ENCODE measurements at regions not wholly inside any gene's neighbourhood (a gene's known extent, or its start where the extent isn't known, plus 50 kb on each side); places are given as distances from the start of the nearest gene placed in this dataset.
A peak's percentile ranks its signal among the peaks of the same experiment; 100 is the strongest.

DNA sequence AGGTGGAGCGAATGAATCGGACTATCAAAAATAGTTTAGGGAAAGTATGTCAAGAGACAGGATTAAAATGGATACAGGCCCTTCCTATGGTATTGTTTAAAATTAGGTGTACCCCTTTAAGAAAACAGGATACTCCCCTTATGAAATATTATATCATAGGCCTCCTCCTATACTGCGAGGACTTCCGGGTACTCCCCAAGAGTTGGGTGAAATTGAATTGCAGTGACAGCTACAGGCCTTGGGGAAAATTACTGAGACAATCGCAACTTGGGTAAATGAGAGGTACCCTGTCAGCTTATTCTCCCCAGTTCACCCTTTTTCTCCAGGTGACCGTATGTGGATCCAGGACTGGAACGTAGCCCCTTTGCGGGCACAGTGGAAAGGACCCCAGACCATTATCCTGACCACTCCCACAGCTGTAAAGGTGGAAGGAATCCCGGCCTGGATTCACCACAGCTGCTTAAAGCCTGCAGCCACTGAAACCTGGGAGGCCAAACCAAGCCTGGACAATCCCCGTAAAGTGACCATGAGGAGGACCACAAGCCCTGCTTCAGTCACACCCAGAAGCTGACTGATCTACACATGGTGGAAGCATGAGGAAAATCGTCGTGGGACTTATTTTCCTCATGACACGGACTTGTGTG, 1138.1 kb downstream of the ARAP2 start:
- DNase-seq = no peak

DNA sequence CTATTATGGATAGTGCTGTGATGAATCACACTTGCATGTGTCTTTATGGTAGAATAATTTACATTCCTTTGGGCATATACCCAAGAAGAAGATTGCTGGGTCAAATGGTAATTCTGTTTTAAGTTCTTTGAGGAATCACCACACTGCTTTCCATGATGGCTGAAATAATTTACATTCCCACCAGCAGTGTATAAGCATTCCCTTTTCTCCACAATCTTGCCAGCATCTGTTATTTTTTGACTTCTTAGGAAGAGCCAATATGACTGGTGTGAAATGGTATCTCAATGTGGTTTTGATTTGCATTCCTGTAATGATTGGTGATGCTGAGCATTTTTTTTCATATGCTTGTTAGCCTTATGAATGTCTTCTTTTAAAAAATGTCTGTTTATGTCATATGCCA, 1120.2 kb downstream of the ARAP2 start:
- no peak for DNase-seq

DNA sequence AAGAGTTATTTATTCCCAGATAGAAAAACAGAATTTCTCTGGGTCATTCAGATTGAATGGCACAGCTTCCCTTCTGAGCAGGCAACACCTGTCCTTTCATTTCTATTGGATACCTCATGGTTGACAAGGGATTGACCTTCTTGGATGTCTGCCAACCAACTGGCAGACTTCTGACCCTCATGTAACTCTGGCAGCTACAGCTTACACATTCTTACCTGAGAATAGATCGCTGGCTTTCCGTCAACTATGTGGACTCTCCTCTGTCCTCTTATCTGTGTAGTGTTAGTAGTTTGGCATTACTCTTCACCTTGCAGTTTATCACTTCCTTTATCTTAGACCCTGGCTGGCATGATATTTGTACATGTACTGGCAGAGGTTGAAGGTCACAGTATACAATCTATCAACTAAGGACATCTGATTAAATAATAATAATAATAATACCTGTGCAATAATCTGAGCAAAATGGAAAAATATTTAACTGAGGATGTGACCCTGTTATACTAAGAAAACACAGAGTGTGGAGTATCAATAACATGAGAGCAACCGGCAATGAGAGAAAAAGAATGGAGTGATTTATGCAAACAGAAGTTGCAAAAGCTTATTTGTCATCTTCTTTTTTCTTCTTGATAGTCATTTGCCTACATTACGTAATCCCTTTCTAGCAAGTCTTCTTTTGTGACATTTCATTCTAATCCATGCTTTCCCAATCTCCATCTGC, 1118.2 kb downstream of the ARAP2 start:
- no peak for DNase-seq

DNA sequence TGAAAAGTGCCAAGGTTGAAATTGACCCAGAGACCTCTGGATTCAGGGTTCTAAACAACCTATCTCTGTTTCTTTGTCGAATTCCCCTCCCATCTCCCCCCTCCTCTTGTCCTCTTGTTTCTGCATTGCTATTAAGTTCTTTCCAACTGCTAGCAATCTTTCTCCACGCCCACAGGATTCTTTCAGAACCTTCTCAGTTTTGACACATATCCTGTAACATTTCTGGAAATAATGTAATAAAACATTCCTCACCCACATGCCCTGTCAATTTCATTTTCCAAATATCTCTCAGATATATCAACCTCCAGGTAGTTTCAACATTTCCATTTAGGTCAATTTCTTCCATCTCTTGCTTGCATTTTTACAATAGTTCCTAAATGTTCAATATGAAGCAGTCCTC, 1105.9 kb downstream of the ARAP2 start:
- no peak for DNase-seq

DNA sequence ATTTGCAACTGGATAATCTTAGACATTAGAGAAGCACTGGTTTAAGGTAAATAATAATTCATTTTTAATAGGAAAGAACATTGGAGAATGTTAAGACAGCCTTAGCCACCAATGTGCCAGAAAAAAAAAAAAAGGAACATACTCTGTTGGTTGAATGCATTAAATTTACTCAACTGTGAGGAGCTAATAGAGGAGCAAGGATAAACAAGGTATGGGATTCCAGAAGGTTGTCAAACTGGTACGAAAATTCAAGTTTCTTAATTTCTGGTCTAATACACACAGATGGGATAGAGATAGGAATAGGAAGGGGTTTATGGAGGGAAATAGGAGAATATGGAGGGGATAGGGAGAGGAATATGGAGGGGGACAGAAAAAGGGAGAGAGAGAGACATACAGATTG, 1096.6 kb downstream of the ARAP2 start:
- no peak for DNase-seq

DNA sequence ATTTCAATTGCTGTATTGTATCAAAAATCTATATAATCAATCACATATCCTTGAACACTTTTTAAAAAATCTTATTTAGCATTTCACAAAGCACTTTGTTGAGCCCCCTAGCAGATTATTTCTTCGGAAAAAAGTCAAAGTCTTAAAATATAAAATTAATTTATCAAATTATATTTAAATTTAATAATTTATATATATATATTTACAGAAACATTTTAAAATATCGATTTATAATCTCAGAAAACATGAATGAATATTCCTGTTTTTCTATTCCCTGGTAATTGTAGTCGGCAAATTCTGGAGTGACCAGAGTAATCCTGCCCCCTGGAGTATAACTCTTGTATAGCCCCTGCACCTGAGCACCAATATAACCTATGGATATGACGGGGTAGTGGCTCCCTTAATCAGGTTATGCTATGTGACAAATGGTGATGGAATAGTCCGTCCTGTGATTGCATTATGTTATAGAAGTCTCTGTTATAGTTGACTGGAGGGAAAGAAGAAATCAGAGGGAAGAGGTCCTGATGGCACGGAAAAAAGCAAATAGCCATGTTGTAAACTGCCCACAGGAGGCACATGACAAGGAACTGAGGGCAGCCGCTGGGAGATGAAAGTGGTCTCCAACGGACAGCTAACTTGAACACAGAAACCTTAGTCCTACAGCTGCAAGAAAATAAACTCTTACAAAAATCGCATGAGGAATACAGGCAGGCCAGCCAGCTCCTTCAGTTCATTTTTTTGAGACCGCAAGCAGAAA, 1092.3 kb downstream of the ARAP2 start:
- DNase-seq = peak; percentile 17

DNA sequence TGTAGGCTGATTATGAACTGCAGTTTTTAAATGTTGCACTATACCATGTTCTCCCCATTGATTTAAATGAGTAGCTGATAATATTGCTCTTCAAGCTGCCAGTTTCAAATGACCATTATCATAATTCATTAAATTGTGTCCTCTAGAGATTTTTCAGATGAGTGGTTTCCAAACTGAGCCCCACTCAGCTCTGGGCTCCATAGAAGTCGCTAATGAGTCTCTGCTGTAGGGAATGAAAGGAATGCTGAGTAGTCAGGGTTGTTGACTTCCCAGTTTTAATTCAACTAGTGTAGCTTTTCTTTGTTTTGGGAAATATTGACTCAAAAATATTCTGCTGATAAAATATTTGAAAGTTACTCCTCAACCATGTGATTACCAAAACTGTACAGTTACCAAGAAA, 1081.1 kb downstream of the ARAP2 start:
- DNase-seq = no peak

DNA sequence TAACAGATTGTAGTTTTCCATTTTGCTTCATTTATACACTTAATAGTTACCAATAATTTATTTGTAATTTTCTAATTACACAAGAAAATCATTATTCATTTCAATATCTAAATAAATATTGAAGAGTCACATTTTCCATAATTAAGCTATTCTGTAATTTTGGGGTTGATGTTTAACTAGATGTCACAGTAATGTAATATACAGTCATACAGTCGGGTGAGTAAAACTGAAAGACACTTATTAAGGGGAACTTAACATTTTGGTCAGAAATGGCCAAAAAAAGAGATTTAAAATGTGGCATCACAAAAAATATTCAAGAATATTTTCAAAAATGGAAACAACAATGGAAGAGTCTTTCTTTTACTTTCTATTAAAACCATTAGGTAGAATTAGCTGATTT, 1080.3 kb downstream of the ARAP2 start:
- DNase-seq = no peak

DNA sequence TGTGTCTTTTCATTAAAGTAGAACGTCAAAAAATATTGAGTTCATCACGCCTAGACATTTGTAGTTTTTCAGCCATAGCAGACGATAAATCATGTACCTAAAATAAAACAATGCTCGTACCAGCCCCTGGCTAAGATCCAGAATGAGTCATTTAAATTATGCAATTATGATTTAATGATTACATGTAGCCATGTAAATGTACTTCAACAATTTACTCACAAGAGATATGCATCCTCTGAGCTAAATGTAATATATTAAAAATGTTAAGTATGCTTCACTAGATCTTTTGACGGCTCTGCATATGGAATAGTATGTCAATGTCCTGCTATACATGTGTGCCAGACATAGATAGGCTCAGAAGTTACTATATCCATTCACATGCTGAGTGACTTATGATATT, 1077.8 kb downstream of the ARAP2 start:
- no peak for DNase-seq

DNA sequence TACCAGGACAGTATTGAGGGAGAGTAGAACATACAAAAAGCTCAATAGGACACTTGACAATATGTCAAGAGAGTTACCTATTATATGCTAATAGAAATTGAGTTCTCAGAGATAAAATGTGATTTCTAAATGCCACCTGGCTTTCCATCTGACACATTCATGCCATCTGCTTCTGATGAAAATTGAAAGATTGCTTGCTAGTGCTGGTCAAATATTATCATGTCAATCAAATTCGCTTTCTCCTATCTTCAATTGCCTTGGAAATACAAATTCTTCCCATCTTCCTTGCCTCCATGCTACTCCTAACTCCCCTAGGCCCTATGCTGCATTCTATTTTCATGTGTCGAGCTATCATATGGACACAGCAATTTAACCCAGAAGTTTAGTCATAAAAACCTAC, 1076.9 kb downstream of the ARAP2 start:
- no peak for DNase-seq

DNA sequence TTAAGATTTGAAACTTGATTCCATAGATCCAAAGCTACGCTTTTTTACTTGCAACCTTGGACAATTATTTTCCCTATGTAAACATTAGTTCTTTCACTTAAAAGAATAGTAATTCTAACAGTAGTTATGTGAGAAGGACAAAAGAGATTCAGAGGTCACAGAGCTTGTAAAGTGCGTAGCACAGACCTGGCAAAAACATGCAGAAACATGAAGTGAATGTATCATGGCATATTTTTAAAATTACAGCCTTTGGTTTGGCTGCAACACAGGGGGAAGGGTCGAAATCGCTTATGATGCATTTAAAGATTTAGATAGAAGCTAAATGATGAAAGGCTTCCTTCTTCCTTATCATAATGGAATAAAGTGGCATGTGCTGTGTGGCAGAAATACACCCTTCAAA, 1068.8 kb downstream of the ARAP2 start:
- DNase-seq = no peak

DNA sequence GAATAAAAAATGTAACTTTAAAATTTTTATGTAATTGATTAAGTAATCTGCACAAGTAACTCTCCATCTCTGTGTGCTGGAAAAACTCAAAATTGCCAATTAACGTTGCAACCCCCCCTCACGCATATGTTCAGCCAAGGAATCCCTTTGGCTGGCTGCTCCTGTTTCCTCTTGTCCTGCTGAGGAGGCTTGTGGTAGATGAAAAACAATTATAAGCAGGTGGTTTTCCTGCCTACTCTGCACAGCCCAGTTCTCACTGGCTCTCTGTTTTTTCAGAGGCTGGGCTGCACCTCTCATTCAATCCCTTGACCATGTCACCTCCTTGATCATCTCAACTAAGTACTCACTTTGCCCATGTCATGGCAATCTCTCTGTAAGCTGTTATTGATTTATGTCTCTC, 1068.4 kb downstream of the ARAP2 start:
- DNase-seq = no peak

DNA sequence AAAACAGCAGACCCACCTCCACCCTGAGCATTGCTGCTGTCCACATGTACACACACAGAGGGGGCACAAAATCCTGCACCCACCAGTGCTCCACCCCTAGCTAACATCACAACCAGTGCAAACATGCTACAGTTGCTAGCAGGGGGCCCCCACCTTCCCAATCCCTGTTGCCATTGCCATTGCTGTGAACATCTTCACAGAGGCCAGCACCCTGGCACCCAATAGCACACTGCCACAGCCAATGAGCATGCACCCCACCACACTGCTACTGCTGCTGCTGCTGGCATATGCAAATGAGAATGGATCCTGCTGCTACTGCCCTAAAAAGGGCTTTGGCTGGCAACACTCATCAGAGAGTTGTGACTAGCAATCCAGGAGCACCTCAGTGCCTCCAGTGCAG, 1061.9 kb downstream of the ARAP2 start:
- no peak for DNase-seq

DNA sequence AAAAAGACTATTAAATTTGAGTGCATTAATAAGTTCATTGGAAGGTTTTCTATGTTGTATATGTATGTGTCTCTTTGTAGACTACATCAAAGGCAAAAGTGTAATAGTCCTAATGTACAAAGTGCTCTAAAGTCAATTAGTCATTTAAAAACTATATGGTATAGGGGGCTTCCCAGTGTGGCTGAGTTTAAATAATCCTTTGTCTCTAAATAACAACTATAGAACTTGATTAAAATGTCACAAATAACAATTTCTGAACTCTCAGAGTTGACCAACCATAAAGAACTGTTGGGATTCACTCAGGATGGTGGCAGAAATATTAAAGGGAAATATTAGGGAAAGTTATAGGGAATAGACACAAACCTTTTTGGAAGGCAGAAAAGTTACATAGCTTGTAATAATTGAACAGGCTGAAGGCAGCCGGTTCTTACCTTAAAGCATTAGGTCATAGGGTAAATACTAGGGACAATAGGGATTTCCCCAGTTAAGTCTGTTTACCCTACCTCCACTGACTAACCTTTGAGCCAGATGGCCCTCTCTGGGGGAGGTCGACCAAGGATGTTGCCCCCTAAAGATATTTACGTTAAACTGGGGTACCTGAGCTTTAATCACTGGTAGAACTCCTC, 1054.2 kb downstream of the ARAP2 start:
- no peak for DNase-seq

DNA sequence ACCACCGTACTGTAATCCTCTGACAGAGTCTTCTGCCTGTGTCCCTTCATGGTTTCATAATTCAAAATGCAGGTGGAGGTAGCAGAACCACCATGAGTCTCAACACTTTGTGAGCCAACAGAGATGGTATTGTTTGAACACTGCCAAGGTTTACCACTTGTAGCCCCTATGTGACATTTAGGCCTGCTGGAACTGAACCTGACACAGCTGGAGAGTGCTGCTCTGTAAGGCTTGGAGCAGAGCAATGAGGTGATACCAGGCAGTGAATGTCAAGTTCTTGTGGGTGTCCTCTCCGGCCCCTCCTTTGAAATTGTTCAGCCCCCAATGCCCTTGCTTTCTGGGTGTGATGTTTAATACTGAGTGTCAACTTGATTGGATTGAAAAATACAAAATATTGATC, 1042.9 kb downstream of the ARAP2 start:
- DNase-seq = no peak

DNA sequence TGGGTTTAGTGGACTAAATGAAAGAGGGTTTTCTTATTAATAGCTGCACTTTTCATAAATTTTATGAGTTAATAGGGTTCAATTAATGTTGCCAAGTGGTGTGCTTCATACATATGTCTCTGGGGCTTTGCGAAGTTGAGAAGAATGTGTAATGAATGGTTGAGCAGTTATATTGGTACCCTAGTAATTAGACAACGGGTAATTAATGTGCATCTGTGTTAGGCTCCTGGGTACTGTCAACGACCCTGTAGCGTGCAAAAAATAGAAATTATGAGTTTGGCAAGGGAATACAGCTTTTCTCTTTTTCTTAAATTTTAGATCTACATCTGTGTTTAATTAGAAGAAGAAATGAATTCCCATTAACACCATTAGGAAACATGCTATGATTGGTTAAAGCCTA, 1027.7 kb downstream of the ARAP2 start:
- no peak for DNase-seq

DNA sequence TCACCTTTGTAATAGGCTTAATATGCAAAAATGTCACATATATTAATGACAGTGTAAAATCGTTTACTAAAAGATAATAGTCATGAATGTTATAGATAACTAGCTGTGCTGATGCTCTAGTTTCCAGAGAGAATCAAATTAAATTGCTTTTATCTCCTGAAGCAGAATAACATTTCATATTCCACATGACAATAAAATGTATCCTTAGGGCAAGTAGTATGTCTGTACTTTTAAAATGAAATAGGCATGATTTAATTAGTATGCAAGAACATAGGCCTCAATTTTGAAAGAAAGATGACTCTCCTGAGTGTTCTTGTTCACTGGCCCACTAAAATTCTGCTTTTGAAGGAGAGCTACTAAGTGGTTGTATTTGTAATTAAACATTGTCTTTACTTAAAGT, 1027.0 kb downstream of the ARAP2 start:
- DNase-seq = no peak

DNA sequence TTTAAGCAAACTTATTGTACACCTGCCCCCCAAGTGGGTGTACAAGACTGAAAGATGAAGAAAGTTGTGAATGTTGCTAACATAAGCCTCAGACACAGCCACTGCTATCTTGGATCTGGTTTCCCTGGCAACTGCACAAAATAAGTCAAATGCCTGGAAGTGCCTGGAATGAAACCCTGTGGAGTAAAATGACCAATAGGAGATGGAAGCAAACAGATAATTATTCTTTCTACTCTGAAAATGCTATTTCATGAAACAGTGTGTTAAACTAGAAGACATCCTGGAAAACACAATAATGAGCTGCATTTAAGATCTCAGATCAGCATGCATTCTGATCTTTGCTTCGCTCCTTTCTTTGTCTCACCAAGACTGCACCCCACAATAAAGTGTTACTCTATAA, 1016.0 kb downstream of the ARAP2 start:
- no peak for DNase-seq

DNA sequence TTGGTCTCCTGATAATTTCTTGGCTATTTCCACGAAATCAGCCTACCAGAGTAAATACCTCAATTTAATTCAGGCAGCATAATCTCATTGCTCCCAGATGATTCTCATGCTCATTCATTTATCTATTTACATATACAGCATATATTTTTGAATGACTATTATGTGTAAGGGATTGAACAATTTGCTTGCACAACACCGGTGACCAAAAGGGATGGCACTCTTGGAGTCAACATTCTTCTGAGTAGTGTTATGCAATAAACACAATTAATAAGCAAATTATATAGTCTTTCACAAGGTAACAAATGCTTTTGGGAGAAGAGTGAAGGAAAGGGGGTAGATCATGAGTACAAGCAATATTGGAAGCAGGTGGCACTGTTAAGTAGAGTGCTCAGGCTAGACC, 1015.3 kb downstream of the ARAP2 start:
- no peak for DNase-seq

DNA sequence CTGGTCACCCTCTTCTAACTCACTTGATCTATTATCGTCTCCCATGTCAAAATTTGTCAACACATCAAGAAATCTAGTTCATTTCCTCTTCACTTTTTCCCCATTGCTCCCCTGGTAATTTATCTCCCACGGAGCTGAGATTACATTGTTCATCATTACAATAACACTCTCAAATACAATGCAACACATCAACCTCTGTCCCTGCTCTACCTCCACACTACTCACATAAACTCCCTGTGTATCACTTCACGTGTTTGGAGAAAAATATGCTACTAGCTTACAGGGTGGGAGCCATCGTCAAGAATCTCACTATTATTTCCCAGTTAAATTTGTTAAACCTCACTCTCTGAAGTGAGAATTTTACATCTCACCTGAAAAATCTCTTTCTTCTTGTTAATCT, 1006.4 kb downstream of the ARAP2 start:
- DNase-seq = no peak

DNA sequence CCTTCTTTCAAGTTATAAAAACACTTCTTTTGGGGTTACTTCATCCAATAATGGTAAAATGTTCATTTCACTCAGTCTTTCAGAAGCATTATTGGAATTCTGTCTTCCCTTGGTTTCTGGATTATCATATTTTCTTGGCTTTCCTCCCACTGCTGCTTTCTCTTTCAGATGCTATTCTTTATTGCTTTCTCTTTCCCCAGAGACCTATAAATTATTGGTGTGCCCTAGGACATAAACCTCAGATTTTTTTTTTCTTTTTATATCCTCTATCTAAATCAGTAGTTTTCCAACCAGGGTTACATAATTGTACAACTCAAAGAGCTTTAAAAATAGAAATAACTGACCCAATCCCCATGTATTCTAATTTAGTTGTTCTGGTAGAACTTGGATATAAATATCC, 1005.5 kb downstream of the ARAP2 start:
- no peak for DNase-seq

DNA sequence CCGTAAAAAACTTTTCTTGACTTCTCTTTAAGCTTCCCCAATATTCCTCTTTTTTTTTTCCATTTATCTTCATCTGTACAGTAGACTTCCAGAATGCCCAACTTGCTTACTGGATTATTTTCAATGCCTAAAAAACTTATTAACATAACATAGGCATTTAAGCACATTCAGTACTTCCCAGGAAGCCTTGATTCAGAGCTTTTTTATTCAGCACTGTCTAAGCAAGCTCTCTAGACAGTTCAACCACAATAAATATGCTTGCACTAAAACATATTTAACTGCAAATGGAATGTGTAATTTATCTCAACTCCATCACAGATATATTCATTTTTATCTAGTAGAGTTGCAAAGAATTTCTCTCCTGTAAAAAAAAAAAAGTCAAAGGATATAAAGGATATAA, 997.8 kb downstream of the ARAP2 start:
- no peak for DNase-seq

DNA sequence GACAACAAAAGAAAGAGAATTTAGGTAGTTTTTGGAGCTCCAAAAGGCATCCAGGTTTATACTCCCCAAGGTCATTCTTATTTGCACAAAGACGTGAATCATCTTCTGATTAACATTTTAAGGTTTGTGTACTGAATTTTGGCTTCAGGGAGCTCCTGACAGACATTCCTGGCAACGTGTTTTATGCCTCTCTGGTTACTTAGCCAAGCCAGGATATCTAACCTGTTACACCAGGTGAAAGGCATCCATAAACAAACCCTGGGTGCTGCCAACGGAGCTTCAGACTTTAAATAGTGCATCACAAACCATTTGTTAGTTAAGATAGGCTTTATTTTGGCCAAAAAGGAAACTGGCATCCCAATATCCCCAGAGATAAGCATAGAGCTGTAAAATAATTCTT, 997.3 kb downstream of the ARAP2 start:
- no peak for DNase-seq

DNA sequence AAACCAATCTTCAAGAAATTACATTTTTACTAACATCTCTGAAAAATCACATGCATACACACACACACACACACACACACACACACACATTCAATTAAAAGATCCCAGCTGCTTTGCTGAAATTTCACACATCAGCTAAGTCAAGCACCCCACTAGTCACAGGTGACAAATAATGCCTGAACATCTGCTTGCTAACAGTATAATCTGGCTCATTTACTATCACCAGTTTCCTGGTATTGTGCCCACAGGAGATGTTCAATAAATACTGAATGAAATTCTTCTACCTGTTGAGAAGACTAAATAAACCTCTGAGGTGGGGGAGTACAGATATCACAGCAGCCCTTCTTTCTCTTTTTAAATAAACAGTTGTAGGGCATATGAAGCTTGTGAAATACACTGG, 994.0 kb downstream of the ARAP2 start:
- DNase-seq = no peak

Data from activated CD4-positive, alpha-beta T cell treated with anti-CD3 and anti-CD28 coated beads, Interleukin-2, Interleukin-6, amounts not matched to agents 100 ng/mL and 50 ng/mL, durations not matched to agents 16 hours and 8 hours (primary cell).